Natural killer cell (primary cell): ENCODE measurements at regions not wholly inside any gene's neighbourhood (a gene's known extent, or its start where the extent isn't known, plus 50 kb on each side); places are given as distances from the start of the nearest gene placed in this dataset.

Experiments
- ATAC-seq, 3 donors: fragments of 150-1000 bp in 2 of 3; fragments of 200-7000 bp in 1 of 3; cut with Tn5 transposase; 1 replicate in 1 of 3; 2 replicates in 2 of 3; pipeline ENCODE4 v1.10.0; 2021; ENCODE audit warnings: mild to moderate bottlenecking in 2 of 3, moderate library complexity in 2 of 3
- DNase-seq, 2 donors: peaks; one replicate each; pipeline versions ENCODE4 v3.0.0 to v3.0.0-alpha.2; 2013 to 2021; ENCODE audit warnings: mixed read lengths in 1 of 2
- H3K27ac ChIP-seq: one replicate; pipeline ENCODE4 v1.5.1; 2013; ENCODE audit warnings: mild to moderate bottlenecking, low read length
- H3K27me3 ChIP-seq: one replicate; pipeline ENCODE4 v1.6.1; 2013; ENCODE audit warnings: low read length; ENCODE audit not compliant: control insufficient read depth, insufficient read depth
- H3K36me3 ChIP-seq: one replicate; pipeline ENCODE4 v1.6.1; 2013; ENCODE audit warnings: low read length; ENCODE audit not compliant: control insufficient read depth, insufficient read depth
- H3K4me1 ChIP-seq: one replicate; pipeline ENCODE4 v1.6.1; 2013; ENCODE audit warnings: low read length; ENCODE audit not compliant: control insufficient read depth, insufficient read depth
- H3K4me3 ChIP-seq: one replicate; pipeline ENCODE4 v1.5.1; 2013; ENCODE audit warnings: low read length
- H3K9me3 ChIP-seq: one replicate; pipeline ENCODE4 v1.6.1; 2013; ENCODE audit warnings: low read length; ENCODE audit not compliant: control insufficient read depth, insufficient read depth
- H3K27ac Mint-ChIP-seq, 2 donors: one replicate each; pipeline ENCODE4 v1.8.0; 2022; ENCODE audit warnings: mild to moderate bottlenecking in 2 of 2, mixed read lengths in 2 of 2, moderate library complexity in 1 of 2
- H3K27me3 Mint-ChIP-seq, 2 donors: one replicate each; pipeline ENCODE4 v1.8.0; 2022; ENCODE audit warnings: low read depth in 2 of 2, mixed read lengths in 2 of 2
- H3K36me3 Mint-ChIP-seq: one replicate; pipeline ENCODE4 v1.8.0; 2022; ENCODE audit warnings: mixed read lengths
- H3K4me1 Mint-ChIP-seq, 2 donors: one replicate each; pipeline ENCODE4 v1.8.0; 2022; ENCODE audit warnings: mixed read lengths in 2 of 2
- H3K4me3 Mint-ChIP-seq: one replicate; pipeline ENCODE4 v1.8.0; 2022; ENCODE audit warnings: mild to moderate bottlenecking, moderate library complexity, mixed read lengths
- H3K9me3 Mint-ChIP-seq, 2 donors: one replicate each; pipeline ENCODE4 v1.8.0; 2022; ENCODE audit warnings: mixed read lengths in 2 of 2
- CTCF ChIP-seq: fragments of 200-600 bp; IDR thresholded peaks from one replicate; pipeline ENCODE4 v1.8.0; 2022; ENCODE audit warnings: antibody characterized with exemption
- WGBS: methylation state at CpG from one replicate; pipeline ENCODE4 v1.1.7; 2013; ENCODE audit warnings: missing lambda C conversion rate; ENCODE audit not compliant: insufficient coverage; 5-methylcytosine and 5-hydroxymethylcytosine counted together
- intact Hi-C: fragments of 100-400 bp; cut with micrococcal nuclease; formaldehyde crosslinking; loops from one replicate; pipeline ENCODE4 v1.14.2; 2022

- Histone ChIP-seq H3K27ac (no peak overlapping the region), H3K4me3 (no peak overlapping the region), H3K9me3 (peaks cover 12% of the 10 kb centered on the region), H3K36me3 (no peaks in the 10 kb centered on the region), H3K27me3 (no peaks in the 10 kb centered on the region), H3K4me1 (no peaks in the 10 kb centered on the region)
- Mint-ChIP-seq H3K4me3 (no peak overlapping the region), H3K9me3 (peaks cover 0 to 13% of the 10 kb centered on the region in 2 donors), H3K4me1 (no peaks in the 10 kb centered on the region), H3K36me3 (no peaks in the 10 kb centered on the region), H3K27ac (no peak overlapping the region), H3K27me3 (no peaks in the 10 kb centered on the region)
- ATAC-seq (no peak), DNase-seq (no peak)
- intact Hi-C loops, result no loop called here
- TF ChIP-seq CTCF, result no peak
- WGBS, result 96% methylated on average over 2 of the region's 2 CpGs
Observed at GRCh38 chr12:115147916-115148315, 463.9 kb upstream of the TBX3 start.

GRCh38 chr12:115146453-115146852 is 462.5 kb upstream of the TBX3 start:
- no peak overlapping the region for H3K4me3 Mint-ChIP-seq
- no peak overlapping the region for H3K27ac Mint-ChIP-seq
- Histone ChIP-seq H3K9me3 (peaks cover 12% of the 10 kb centered on the region), H3K27me3 (no peaks in the 10 kb centered on the region), H3K27ac (no peak overlapping the region), H3K4me1 (no peaks in the 10 kb centered on the region), H3K36me3 (no peaks in the 10 kb centered on the region), H3K4me3 (no peak overlapping the region)
- no peaks in the 10 kb centered on the region for H3K4me1 Mint-ChIP-seq
- no peaks in the 10 kb centered on the region for H3K36me3 Mint-ChIP-seq
- peaks cover 0 to 13% of the 10 kb centered on the region in 2 donors for H3K9me3 Mint-ChIP-seq
- intact Hi-C loops, result no loop called here
- ATAC-seq, result no peak
- WGBS, result 100% methylated on average over 2 of the region's 2 CpGs
- no peak for TF ChIP-seq CTCF
- H3K27me3 Mint-ChIP-seq, result no peaks in the 10 kb centered on the region
- DNase-seq, result no peak

- WGBS, result 44% methylated on average over 1 of the region's 2 CpGs
- no peak overlapping the region for H3K4me3 Mint-ChIP-seq
- TF ChIP-seq CTCF, result no peak
Observed at GRCh38 chr12:115144425-115144824, 460.4 kb upstream of the TBX3 start.

GRCh38 chr12:115140981-115141655 is 457.1 kb upstream of the TBX3 start:
- no peaks in the 10 kb centered on the region for H3K4me1 ChIP-seq
- TF ChIP-seq CTCF, result no peak
- WGBS, result 72% methylated on average over 4 of the region's 4 CpGs
- peaks cover 0 to 6% of the 10 kb centered on the region in 2 donors for H3K9me3 Mint-ChIP-seq
- DNase-seq, result no peak
- H3K27me3 Mint-ChIP-seq, result no peaks in the 10 kb centered on the region
- no peak overlapping the region for H3K27ac ChIP-seq
- H3K27ac Mint-ChIP-seq, result no peak overlapping the region
- H3K9me3 ChIP-seq, result peaks cover 4% of the 10 kb centered on the region
- intact Hi-C loops, result no loop called here
- no peak for ATAC-seq
- no peaks in the 10 kb centered on the region for H3K4me1 Mint-ChIP-seq
- H3K4me3 ChIP-seq, result no peak overlapping the region
- no peaks in the 10 kb centered on the region for H3K27me3 ChIP-seq
- H3K4me3 Mint-ChIP-seq, result no peak overlapping the region
- H3K36me3 Mint-ChIP-seq, result no peaks in the 10 kb centered on the region
- H3K36me3 ChIP-seq, result no peaks in the 10 kb centered on the region

More at GRCh38 chr12:115144425-115144824, 460.4 kb upstream of the TBX3 start:
- Histone ChIP-seq H3K9me3 (peaks cover 4% of the 10 kb centered on the region), H3K4me3 (no peak overlapping the region), H3K27ac (no peak overlapping the region), H3K36me3 (no peaks in the 10 kb centered on the region), H3K27me3 (no peaks in the 10 kb centered on the region), H3K4me1 (no peaks in the 10 kb centered on the region)
- DNase-seq, result no peak
- peaks cover 0 to 13% of the 10 kb centered on the region in 2 donors for H3K9me3 Mint-ChIP-seq
- H3K27me3 Mint-ChIP-seq, result no peaks in the 10 kb centered on the region
- no peak for ATAC-seq
- no peaks in the 10 kb centered on the region for H3K36me3 Mint-ChIP-seq
- H3K27ac Mint-ChIP-seq, result no peak overlapping the region
- intact Hi-C loops, result no loop called here
- H3K4me1 Mint-ChIP-seq, result no peaks in the 10 kb centered on the region
